HL-60 (cell line): ENCODE measurements at regions not wholly inside any gene's neighbourhood (a gene's known extent, or its start where the extent isn't known, plus 50 kb on each side); places are given as distances from the start of the nearest gene placed in this dataset.

Experiments used
- CTCF ChIP-seq: IDR thresholded peaks from one replicate; pipeline ENCODE4 v1.5.1; 2011; ENCODE audit warnings: low read length, control low read depth, inconsistent platforms; ENCODE audit not compliant: insufficient read depth
- GABPA ChIP-seq: IDR thresholded peaks from 2 replicates; pipeline ENCODE4 v1.6.1; 2012; ENCODE audit warnings: low read depth
- REST ChIP-seq: IDR thresholded peaks from 2 replicates; pipeline ENCODE4 v1.6.1; 2012; ENCODE audit warnings: low read depth; ENCODE audit not compliant: insufficient replicate concordance

GRCh38 chr5:144026286-144026685, 144.2 kb downstream of the YIPF5 start:
- TF ChIP-seq GABPA: no peak
- no peak for TF ChIP-seq REST
- TF ChIP-seq CTCF: no peak
